ENCODE measurements at regions not wholly inside any gene's neighbourhood (a gene's known extent, or its start where the extent isn't known, plus 50 kb on each side); places are given as distances from the start of the nearest gene placed in this dataset.
A peak's percentile ranks its signal among the peaks of the same experiment; 100 is the strongest.

GRCh38 chr1:172763057-172763456 lies 104.2 kb downstream of the FASLG start:
- no peaks in the 10 kb centered on the region for H3K36me3 ChIP-seq

GRCh38 chr1:172764378-172764777 lies 105.5 kb downstream of the FASLG start:
- Histone ChIP-seq H3K27me3 (no peaks in the 10 kb centered on the region), H3K4me1 (no peaks in the 10 kb centered on the region), H3K9me3 (no peaks in the 10 kb centered on the region), H3K27ac (no peak overlapping the region), H3K36me3 (no peaks in the 10 kb centered on the region), H3K4me3 (no peak overlapping the region)
- ATAC-seq (no peak), DNase-seq (no peak)
- TF ChIP-seq CTCF (IDR thresholded peaks at IDR 0.05), result no peak
- intact Hi-C loops (cut with DNase I), result no loop called here

More at GRCh38 chr1:172763057-172763456, 104.2 kb downstream of the FASLG start:
- TF ChIP-seq CTCF (IDR thresholded peaks at IDR 0.05), result no peak
- Histone ChIP-seq H3K9me3 (no peaks in the 10 kb centered on the region), H3K27ac (no peak overlapping the region), H3K4me3 (no peak overlapping the region), H3K4me1 (no peaks in the 10 kb centered on the region), H3K27me3 (no peaks in the 10 kb centered on the region)
- ATAC-seq (no peak), DNase-seq (no peak)
- intact Hi-C loops (cut with DNase I), result no loop called here

DNA sequence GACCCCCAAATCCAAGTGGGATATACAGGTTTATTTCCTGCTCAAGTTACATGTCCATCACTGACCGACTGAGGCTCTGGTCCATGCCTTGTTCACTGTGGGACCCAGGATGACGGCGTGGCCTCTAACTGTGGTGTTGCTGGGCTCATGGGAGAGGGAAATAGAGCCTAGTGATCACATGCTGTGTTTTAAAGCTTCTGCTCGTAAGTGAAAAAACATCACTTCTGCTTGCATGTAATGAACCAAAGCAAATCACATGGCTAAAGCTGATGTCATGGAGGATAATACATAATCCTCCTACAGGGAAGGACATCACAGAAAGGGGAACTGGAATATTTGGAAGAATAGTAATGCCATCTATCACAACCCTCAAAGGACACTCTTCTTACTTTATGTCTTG lies 107.6 kb downstream of the FASLG start:
- Histone ChIP-seq H3K36me3 (no peaks in the 10 kb centered on the region), H3K27ac (no peak overlapping the region), H3K4me3 (no peak overlapping the region), H3K9me3 (no peaks in the 10 kb centered on the region), H3K4me1 (no peaks in the 10 kb centered on the region), H3K27me3 (no peaks in the 10 kb centered on the region)
- DNase-seq (no peak), ATAC-seq (peak; percentile 86)
- intact Hi-C loops (cut with DNase I), result no loop called here
- no peak for TF ChIP-seq CTCF (IDR thresholded peaks at IDR 0.05)

DNA sequence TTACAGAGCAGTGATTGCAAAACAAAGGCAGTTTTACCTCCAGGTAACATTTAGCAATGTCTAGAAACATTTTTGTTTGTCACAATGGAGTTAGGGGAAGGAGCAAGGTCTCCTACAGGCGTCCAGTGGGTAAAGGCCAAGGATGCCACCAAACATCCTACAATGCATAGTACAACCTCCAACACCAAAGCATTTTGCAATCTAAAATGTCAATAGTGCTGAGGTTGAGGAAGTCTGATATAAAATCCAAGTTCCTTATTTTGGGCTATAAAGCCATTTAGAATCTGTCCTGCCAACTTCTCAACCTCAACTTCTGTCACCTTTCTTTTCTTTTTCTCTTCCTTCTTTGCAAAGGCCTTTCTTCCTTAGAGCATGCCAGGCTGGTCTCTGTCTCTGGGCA lies 111.2 kb downstream of the FASLG start:
- intact Hi-C loops (cut with DNase I), result no loop called here
- no peak for TF ChIP-seq CTCF (IDR thresholded peaks at IDR 0.05)
- Histone ChIP-seq H3K36me3 (no peaks in the 10 kb centered on the region), H3K4me3 (no peak overlapping the region), H3K27ac (no peak overlapping the region), H3K9me3 (no peaks in the 10 kb centered on the region), H3K4me1 (no peaks in the 10 kb centered on the region), H3K27me3 (no peaks in the 10 kb centered on the region)
- ATAC-seq (peak; percentile 73), DNase-seq (no peak)

DNA sequence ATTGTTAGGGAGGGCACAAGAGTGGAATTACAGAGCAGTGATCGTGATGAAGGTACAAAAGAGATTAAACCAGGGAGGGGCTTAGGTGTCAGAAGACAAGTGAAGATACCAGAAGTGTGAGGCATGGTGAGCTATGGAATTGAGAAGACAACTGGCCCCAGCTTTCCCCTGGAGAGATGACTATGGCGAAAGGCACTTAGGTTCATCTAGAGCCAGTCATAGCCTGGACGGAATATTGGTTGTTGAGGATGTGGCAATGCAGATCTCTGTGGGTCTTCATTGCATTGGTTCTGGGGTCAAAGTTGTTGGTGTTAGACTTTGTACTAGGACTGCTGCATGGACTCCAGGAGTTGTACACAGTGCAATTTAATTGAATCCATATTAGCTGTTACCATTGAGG lies 115.7 kb downstream of the FASLG start:
- Histone ChIP-seq H3K36me3 (no peaks in the 10 kb centered on the region), H3K9me3 (no peaks in the 10 kb centered on the region), H3K4me3 (no peak overlapping the region), H3K4me1 (no peaks in the 10 kb centered on the region), H3K27ac (peak overlapping the region; percentile 76), H3K27me3 (no peaks in the 10 kb centered on the region)
- ATAC-seq, result no peak
- no peak for DNase-seq
- TF ChIP-seq CTCF (IDR thresholded peaks at IDR 0.05), result no peak
- intact Hi-C loops (cut with DNase I), result no loop called here

DNA sequence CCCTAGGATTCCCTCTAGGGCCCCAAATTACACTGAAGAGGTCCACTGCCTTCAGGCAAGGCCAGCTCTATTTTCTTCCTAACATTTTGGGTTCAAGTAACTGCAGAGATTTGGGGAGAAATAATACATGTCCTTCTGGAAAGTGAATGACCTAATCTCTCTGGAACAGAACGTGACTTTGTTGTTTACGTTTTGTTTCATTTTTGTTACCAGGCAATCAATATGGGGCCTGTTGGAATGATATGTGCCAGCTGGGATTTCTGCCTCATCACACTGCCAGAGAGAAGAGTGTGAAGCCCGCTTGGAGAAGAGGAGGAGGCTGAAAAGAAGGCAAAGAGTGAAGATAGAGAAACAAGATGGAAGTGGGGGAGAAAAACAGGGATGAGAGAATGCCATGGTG lies 116.7 kb downstream of the FASLG start:
- DNase-seq (no peak), ATAC-seq (peak; percentile 31)
- no peak overlapping the region for H3K4me3 ChIP-seq
- H3K36me3 ChIP-seq, result no peaks in the 10 kb centered on the region
- no peak for TF ChIP-seq CTCF (IDR thresholded peaks at IDR 0.05)
- H3K27ac ChIP-seq, result peak overlapping the region; percentile 76
- no peaks in the 10 kb centered on the region for H3K9me3 ChIP-seq
- intact Hi-C loops (cut with DNase I), result no loop called here
- no peaks in the 10 kb centered on the region for H3K4me1 ChIP-seq
- no peaks in the 10 kb centered on the region for H3K27me3 ChIP-seq
